NB4 (cell line): ENCODE measurements at regions not wholly inside any gene's neighbourhood (a gene's known extent, or its start where the extent isn't known, plus 50 kb on each side); places are given as distances from the start of the nearest gene placed in this dataset.

Experiments
- CTCF ChIP-seq: IDR thresholded peaks from one replicate; pipeline ENCODE4 v1.5.1; 2012; ENCODE audit warnings: low read depth, low read length
- MAX ChIP-seq: IDR thresholded peaks from 2 replicates; pipeline ENCODE4 v1.6.1; 2011; ENCODE audit warnings: low read depth, low read length
- MYC ChIP-seq: IDR thresholded peaks from 2 replicates; pipeline ENCODE4 v1.6.1; 2011; ENCODE audit warnings: low read depth, low read length
- POLR2A ChIP-seq: IDR thresholded peaks from 2 replicates; pipeline ENCODE4 v1.6.1; 2011; ENCODE audit warnings: mild to moderate bottlenecking; ENCODE audit not compliant: insufficient read length; ENCODE audit errors: extremely low read depth

GRCh38 chr10:24113901-24114300 lies 95.0 kb upstream of the KIAA1217 start:
- TF ChIP-seq CTCF (no peak), MAX (no peak), MYC (no peak), POLR2A (no peak)
